GM19239 (cell line): ENCODE measurements at regions not wholly inside any gene's neighbourhood (a gene's known extent, or its start where the extent isn't known, plus 50 kb on each side); places are given as distances from the start of the nearest gene placed in this dataset.

Experiments
- DNase-seq: peaks from one replicate; pipeline ENCODE4 v3.0.0; 2011; ENCODE audit warnings: low spot score; ENCODE audit not compliant: insufficient read length
- FAIRE-seq: peaks from 2 replicates; lab custom pipeline; 2011; peaks lifted over from hg19 to GRCh38; lab: Jason Lieb, UNC

DNA sequence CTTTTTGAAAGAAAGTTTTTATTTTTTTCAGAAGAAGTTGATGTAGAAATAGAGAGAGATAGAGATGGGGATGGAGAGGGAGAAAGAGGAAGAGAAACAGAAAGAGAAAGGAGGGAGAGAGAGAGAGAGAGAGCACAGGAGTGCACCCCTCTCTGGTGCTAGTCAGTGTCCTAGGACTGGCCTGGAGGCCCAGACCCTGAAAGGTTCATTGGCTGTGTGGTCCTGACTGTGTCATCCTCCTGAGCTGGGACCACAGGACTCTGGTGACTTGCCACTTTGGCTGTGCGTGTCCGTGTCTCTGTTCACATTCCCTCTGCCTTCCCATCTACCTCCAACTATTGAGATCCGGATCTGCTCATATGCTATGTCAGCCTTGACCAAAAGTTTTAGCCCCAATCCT is 62.1 kb upstream of the SHH start:
- no peak for FAIRE-seq
- DNase-seq: no peak

- DNase-seq (no peak), FAIRE-seq (no peak)
Measured at GRCh38 chr7:155874010-155874409, 61.7 kb upstream of the SHH start.

DNA sequence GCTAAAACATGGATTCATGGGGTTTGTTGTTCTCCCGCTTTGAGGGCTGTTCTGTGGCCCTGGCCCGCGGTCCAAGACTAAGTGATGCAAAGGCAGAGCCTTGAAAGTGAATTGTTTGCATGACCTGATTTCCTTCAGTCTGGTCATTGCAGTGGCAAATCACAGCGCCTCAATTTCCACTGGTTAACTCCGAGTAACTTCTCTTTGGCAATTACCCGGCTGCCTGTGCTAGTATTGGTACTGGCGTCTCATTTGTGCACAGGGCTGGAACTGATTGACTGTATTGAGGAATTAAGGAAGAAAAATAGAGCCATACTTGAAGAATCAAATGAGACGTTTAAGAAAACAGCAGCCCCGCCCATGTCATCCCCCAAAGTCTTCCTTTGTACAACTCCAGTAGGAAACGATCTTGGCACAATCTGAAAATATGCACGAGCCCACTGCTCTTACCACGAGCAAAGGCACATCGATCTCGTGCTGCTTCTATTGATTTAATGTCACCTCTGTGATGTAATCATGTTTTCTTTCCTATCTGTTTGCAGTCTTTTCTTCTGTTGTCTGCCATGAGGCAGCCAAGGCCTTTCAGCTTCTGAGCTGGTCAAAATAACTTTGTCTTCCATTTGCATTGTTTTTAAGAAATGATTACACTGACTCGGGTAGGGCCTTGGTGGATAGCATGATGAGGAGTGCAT is 60.6 kb upstream of the SHH start:
- no peak for FAIRE-seq
- no peak for DNase-seq

DNA sequence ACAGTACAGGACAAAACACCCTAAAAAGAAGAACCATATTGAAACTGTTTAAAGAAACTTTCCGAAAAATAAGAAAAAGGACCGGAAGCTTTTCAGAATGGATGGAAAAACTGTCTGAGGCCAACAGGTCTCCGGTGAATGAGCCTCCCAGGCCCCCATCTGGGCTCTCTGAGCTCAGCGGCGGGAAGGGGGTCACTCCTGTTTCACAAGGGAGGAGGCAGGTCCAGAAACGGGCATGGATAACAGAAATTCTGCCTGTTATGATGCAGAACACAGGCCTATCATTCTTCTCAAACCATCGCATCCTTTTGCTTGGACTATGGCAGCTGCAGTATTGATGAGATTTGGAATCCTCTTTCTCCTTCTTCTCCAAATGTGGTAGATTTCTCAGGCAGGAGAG is 58.9 kb upstream of the SHH start:
- FAIRE-seq: no peak

DNA sequence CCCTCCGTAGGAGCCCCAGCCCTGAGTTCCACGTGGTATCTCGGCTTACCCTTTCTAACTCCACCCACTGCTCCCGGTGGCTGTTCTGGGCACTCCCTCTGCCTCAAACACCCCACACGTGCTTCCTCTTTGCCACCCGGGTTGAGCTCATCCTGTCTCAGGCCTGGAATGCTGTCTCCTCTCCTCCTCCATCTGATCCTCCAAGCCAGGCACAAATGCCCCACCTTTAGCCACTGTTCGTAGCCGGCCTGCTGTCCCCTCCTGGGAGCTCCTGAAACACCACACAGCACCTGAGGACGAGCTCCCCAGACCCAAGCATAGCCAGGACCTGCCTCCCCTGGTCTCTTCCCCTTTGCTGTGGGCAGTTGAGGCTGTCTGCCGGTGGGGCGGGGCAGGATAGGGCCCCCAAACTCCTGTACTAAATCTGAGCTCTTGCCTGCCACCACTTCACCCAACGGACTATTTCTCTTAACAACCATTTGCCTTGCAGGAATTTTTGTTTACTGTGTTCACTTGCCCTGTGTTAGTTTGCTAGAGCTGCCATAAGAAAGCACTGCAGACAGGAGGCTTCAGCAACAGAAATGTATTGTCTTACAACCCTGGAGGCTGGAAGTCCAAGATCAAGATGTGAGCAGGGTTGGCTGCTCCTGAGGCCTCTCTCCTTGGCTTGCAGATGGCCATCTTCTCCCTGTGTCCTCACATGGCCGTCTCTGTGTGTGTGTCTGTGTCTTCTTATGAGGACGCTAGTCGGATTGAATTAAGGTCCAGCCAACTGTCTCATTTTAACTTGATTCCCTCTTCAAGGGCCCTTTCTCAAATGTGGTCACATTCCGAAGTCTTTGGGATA is 58.3 kb upstream of the SHH start:
- FAIRE-seq (no peak), DNase-seq (no peak)

More for the DNA sequence above, 58.9 kb upstream of the SHH start:
- DNase-seq: no peak

DNA sequence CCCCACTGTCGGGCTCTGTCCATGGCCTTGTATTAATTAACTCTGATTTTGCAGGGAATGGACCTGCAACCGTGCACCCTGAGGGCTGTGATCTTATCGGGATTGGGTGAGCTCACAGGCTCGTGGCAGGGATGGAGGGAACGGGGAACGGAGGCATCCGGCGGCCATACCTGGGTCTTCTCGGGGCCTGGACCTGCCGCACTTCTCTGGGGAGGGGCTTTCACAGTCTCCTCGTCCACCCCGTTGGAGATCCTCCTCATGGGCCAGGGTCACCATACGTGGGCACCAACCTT is 57.5 kb upstream of the SHH start:
- DNase-seq (no peak), FAIRE-seq (no peak)

- no peak for DNase-seq
- FAIRE-seq: no peak
Measured at GRCh38 chr7:155868955-155869783, 56.9 kb upstream of the SHH start.

- no peak for FAIRE-seq
- no peak for DNase-seq
Measured at GRCh38 chr7:155867734-155868400, 55.6 kb upstream of the SHH start.

GRCh38 chr7:155867280-155867679 is 55.0 kb upstream of the SHH start:
- no peak for FAIRE-seq
- DNase-seq: no peak

- no peak for FAIRE-seq
- DNase-seq: no peak
Measured at GRCh38 chr7:155865830-155866525, 53.7 kb upstream of the SHH start.

DNA sequence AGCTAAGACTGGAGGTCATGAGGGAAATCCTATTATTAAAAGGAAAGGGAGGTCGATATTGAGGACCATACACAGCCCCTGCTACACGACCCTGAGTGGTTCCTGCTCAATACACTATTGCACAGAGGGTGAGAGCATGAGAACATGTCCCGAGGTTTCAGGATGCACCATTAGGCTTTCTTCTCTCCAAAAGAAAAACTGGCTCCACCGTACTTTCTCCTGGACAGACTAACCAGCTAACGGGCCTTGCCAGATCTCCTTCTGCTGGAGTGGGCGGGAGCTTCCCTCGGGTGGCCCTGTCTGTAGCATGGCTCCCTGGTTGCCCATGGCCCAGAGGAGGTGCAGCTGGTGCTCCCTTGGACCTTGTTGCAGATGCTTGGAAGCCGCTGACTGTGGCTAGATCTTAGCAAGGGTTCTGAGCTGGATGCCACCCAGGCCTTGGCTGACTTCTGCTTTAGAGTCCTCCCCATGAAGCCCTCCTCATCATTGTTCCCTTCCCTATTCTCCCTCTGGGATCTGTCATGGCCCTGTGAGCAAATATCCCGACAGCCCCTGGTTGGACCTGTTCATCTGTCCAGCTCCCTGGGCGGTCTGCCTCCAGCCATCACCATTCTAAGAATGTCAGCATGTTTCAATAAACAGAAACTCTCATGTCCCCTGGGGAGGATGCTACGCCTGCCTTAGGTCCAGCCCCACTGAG is 52.9 kb upstream of the SHH start:
- no peak for DNase-seq
- no peak for FAIRE-seq

DNA sequence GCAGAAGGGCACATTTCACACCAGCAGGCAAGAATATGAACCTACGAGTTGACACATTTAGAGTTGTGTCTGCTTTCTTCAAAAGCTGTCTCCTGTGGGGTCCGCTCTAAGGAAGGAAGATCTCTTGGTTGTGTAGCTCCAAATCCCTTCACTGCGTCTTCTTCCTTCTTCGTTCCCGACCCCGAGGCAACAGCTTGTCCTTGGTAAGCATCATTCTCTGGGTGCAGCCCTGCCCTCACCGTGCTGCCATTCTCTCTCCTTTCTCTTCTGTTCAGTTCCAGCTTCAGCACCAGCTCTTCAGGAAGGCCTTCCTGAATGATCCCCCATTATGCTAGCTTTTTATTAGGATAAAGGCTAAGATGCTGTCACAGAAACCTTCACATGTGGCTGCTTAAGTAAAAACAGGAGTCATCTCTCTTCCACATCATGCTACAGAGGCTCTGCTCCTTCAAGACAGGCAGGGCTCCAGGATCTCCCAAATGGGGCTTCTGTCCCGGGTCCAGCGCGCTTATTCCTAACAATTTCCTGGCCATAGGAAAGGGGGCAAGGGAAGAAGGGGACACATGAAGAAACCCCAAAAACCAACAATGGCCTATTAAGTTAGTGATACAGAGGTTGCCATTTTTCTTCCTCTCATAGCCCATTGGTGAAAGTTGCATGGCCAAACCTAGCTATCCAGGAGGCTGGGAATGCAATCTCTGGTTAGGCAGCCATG is 52.2 kb upstream of the SHH start:
- no peak for FAIRE-seq
- no peak for DNase-seq

GRCh38 chr7:155863721-155864151 is 51.5 kb upstream of the SHH start:
- DNase-seq: no peak

DNA sequence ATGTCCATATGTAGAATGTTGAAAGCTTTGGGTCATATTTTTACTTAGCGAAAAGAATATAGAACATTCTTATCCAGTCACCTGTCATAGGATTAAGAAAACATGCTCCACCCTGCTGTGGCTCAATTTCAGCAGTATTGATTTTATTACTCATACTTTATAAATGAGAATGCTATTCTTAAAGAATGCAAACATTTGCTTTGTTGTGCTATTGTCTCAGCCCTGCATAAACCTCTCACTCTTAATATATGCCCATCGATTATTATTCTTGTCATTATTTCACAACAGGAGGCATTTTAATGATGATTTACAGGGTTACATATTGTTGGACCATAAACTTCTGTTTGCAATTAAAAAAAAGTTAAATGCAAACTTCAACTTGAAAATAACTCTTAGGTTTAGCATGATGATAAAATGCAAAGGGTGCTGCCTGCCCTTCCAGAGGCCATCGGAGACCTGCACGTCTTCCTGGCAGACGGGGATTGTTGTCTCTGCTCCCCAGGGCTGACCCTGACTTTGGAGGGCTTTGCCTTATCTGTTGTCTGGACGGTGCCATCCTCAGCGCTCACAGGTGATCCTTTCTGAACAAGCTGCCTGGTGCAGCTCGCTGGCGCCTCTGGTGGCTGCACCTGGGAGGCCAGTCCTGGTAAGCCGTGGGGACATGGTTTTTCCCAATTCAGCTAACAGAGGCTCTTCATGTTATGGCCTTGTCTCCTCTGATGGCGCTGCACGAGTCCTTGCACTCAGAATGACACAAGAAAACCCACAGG is 50.0 kb upstream of the SHH start:
- no peak for FAIRE-seq
- DNase-seq: no peak

More at GRCh38 chr7:155863721-155864151, 51.5 kb upstream of the SHH start:
- FAIRE-seq: no peak
